ENCODE measurements at regions not wholly inside any gene's neighbourhood (a gene's known extent, or its start where the extent isn't known, plus 50 kb on each side); places are given as distances from the start of the nearest gene placed in this dataset.
A peak's percentile ranks its signal among the peaks of the same experiment; 100 is the strongest.

- no peak for DNase-seq
Observed at GRCh38 chr13:82934000-82934399, 948.3 kb downstream of the SLITRK1 start.

DNA sequence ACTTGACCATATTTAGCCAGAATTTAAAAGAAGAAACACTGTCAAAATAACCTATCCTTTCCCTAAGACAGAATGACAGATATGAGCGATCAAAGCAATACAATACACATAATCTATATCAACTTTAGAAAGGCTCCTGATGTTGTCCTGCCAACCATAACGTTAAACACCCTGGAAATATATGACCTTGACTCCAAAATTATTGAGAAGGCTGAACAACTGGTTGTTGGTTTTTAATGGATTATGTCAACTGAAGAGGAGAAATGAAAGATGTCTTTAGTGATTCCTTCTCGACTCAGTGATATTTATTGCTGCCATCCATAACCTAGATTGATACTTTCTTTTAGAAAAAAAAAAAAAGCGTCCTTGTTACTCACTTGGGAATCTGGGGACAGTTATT, 957.2 kb downstream of the SLITRK1 start:
- no peak for DNase-seq

- DNase-seq, result no peak
Observed at GRCh38 chr13:82917984-82918383, 964.3 kb downstream of the SLITRK1 start.

DNA sequence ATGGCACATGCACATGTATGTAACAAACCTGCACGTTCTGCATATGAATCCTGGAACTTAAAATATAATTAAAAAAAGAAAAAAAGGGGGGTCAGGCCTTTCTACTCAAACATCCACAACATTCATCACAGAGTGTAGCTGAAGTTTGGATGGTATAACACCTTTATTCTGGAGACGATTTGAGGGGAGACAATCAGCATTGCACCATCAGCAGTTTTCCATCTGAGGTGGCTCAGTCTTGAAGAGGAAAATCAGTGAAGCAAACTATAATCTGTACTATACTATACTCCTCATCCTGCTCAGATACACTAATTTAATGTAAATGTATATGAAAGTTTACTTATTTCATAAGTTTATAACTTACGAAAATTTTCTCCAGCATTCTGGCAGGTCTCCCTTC, 969.7 kb downstream of the SLITRK1 start:
- DNase-seq, result no peak

DNA sequence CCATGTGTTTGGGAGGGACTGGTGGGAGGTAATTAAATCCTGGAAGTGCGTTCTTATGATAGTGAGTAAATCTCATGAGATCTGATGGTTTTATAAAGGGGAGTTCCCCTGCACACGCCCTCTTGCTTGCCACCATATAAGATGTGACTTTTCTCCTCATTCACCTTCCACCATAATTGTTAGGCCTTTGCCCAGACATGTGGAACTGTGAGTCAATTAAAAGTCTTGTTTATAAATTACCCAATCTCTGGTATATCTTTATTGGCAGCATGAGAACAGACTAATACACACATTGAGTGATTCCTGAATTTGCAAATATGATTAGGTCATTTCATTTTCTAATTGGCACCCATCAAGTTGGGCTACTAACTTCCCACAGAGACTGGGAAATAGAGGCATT, 977.2 kb downstream of the SLITRK1 start:
- no peak for DNase-seq

DNA sequence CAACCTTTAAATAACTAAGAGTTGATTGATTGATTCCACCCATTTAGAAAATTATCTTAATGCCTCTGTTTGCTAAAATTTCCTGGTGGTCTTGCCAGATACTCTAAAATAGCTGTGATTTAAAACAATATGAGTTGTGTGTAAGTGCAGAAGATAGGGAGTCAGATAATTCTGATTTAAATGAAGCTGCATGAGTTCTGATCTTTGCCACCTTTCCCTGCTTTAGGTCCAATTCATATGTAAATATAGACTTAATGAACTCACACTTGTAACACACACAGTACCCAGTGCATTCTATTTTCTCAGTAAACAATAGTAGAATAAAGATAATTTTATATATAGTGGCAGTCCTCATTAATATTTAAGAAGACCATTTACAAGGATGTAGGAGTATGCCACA, 981.8 kb downstream of the SLITRK1 start:
- no peak for DNase-seq

DNA sequence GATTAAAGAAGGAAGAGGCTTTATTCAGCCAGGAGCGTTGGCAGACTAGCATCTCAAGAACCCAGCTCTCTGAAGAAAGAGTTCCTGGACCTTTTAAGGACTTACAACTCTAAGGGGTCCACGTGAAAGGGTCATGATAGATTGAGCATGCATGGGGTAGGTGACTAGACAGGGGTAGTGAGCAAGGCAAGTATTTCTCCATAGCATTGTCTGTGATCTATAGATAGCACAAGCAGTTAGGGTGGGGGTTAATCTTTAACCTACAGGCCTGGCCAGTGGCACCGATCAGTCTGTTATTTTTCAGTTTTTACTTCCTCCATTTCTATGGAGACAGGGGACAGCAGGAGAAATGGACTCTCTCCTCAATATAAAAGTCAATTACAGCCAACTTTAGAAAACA, 983.7 kb downstream of the SLITRK1 start:
- no peak for DNase-seq

GRCh38 chr13:82879921-82880320, 1002.4 kb downstream of the SLITRK1 start:
- DNase-seq, result no peak

DNA sequence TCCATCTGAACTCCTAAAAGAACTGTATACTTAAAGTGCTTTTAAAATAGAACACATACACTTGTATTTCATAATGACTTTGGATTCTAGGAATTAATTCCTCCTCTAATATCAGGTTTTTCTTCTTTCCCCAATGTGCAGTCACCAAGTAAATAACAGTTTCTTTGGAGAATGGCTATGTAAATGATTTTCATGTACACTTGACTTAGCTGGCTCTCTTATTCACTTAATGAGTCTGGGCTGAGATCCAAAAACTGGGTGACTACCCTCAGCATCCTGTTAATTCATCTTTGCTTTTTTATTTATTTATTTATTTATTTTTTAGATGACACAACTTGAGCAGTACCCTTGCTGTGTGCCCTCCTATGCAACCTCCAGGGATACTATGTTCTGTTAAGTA, 1003.7 kb downstream of the SLITRK1 start:
- peak; percentile 35 to 66 for DNase-seq

GRCh38 chr13:82867284-82867683, 1015.0 kb downstream of the SLITRK1 start:
- DNase-seq, result no peak

GRCh38 chr13:82850644-82851043, 1031.6 kb downstream of the SLITRK1 start:
- no peak for DNase-seq

- DNase-seq, result no peak
Observed at GRCh38 chr13:82848766-82849165, 1033.5 kb downstream of the SLITRK1 start.

- DNase-seq, result no peak
Observed at GRCh38 chr13:82847595-82847994, 1034.7 kb downstream of the SLITRK1 start.

DNA sequence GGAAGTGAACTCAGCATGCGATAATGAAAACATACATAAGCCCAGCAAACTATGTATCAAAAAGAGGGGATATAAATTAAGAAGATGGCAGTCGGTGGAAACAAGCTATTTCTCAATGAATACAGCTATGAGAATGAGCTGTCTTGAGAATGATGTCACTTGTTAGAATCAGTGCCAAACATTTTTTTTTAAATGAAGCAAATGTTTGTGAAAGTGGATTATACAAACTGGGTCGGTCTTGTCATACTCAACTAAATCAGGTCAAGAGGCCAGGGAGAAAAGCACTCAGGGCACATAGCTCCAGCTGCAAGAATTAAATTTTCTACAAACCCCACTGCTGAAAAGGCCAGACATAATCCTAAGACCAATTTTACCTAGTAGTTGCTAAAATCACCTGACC, 1048.4 kb downstream of the SLITRK1 start:
- DNase-seq, result no peak

- no peak for DNase-seq
Observed at GRCh38 chr13:82829040-82829439, 1053.2 kb downstream of the SLITRK1 start.

GRCh38 chr13:82827724-82828123, 1054.5 kb downstream of the SLITRK1 start:
- DNase-seq, result no peak

DNA sequence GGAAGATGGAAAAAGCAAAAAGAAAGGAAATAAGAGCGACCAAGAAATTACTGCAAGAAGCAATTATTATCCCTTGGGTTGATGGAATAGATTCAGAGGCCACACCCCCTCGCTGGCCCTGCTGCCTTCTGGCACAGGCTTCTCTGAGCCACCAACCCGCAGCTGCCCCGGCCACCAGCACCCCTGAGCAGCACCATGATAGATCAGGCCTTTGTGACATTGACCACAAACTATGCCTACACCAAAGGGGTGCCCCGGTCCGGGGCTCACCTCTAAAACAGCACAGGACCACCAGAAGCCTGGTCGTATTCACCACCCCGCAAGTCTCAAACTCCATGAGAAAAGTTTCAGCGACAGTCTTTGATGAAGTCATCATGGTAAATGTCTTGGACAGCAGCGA, 1059.3 kb downstream of the SLITRK1 start:
- no peak for DNase-seq

GRCh38 chr13:82817133-82817532, 1065.1 kb downstream of the SLITRK1 start:
- no peak for DNase-seq

DNA sequence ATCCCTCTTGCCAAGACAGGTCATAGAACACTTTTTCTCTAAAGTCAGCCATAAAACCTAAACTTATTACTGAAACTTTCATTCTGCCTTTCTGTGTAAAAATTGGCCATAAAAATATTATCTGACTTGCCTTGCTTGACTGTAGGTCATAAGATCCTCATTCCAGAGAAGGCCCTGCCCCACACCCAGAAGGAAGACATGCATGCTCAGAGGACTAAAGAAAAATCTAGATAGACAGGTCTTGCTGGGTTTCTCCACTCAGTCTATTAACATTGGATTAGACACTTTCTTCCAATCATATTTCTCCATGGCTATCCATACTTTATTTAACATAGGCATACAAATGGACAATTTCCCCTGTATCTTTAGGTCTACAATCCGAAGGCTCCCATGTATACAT, 1066.5 kb downstream of the SLITRK1 start:
- DNase-seq, result no peak

- no peak for DNase-seq
Observed at GRCh38 chr13:82803341-82803740, 1078.9 kb downstream of the SLITRK1 start.

- DNase-seq, result no peak
Observed at GRCh38 chr13:82802528-82802927, 1079.7 kb downstream of the SLITRK1 start.

GRCh38 chr13:82800391-82800790, 1081.9 kb downstream of the SLITRK1 start:
- DNase-seq, result peak in 1 of 2 experiments; percentile 0

GRCh38 chr13:82797876-82798275, 1084.4 kb downstream of the SLITRK1 start:
- no peak for DNase-seq

DNA sequence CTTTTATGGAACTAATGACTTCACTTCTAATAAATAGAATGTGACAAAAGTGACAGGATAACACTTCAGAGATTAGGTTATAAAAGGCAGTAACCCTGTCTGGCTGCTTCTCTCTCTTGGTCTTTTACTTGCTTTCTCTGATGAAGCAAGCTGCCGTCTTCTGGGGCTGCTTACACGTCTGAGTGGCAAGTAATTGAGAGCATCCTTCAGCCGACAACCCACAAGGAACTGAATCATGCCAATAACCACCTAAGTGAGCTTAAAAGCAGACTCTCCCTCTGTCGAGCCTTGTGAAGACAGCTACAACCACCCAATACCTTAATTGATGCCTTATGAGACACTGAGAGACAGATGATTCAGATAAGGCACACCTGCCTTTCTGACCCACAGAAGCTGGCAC, 1091.2 kb downstream of the SLITRK1 start:
- no peak for DNase-seq

DNA sequence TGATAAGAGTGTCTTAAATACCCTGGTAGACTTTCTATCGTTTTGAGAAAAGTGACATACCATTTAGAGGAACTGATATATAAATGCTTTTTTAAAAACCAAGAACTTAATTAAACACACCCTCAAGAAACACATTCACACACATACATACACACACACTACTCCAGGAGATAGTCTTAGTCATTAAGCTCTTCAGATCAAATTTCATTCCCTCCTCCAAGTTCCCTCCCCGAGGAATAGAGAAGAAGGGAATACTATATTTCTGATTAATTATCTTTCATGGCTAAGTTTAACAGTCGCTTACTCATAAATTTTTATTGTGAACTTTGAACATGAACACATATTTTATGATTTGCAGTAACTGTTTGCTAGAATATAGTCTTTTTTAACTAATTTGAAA, 1109.5 kb downstream of the SLITRK1 start:
- DNase-seq, result no peak

DNA sequence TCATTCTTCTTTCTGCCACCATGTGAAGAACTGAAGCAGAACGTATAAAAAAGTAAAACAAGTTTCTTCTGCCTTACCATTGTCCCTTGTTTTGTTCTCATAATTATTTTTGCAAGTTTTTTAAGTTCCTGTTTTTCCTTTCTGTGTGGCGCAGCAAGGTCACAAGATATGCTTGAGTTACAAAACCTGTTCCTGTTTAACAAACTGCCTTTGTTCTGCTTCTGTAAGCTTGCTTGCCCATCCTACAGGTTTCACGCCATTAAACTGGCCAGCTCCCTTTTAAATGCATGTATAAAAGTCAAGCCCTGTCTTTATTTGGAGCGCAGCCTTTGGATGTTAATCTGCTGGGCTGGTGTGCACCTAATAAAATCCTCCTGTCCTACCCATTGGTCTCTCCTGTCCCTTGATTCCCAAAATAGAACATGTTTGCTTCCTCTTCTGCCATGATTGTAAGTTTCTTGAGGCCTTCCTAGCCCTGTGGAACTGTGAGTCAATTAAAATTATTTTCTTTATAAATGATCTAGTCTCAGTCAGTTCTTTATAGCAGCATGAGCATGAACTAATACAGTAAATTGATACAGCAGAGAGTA, 1115.4 kb downstream of the SLITRK1 start:
- DNase-seq, result no peak
